CD4-positive, alpha-beta T cell (primary cell): ENCODE measurements at regions not wholly inside any gene's neighbourhood (a gene's known extent, or its start where the extent isn't known, plus 50 kb on each side); places are given as distances from the start of the nearest gene placed in this dataset.
"Not testable (repeated sequence)": the region's sequence is repeated elsewhere in the genome, so short reads cannot be mapped to it uniquely, and the experiment has no call there.

ENCODE experiments used
- ATAC-seq: fragments of 200-7000 bp; cut with Tn5 transposase; one replicate; pipeline ENCODE4 v1.10.0; 2022; ENCODE audit warnings: mild to moderate bottlenecking; ENCODE audit not compliant: poor library complexity
- CTCF ChIA-PET: fragments of 350-600 bp; sonication (Branson Sonifier 250); formaldehyde crosslinking; loops from one replicate; lab custom pipeline; 2021; ENCODE audit warnings: antibody characterized with exemption, inconsistent platforms; lab: Charles Lee
- POLR2A ChIA-PET: fragments of 350-600 bp; sonication (Branson Sonifier 250); formaldehyde crosslinking; loops from one replicate; lab custom pipeline; 2021; ENCODE audit warnings: antibody characterized with exemption, inconsistent platforms; lab: Charles Lee
- DNase-seq, 14 experiments: peaks; one replicate each; pipeline ENCODE4 v3.0.0-alpha.2; 2013 to 2020; ENCODE audit warnings: mixed read lengths in 2 of 14
- H3K27ac ChIP-seq, 2 donors: one replicate each; pipeline versions ENCODE4 v1.5.1 to v1.7.0; 2013; ENCODE audit warnings: low read length in 2 of 2, low read depth in 1 of 2, mild to moderate bottlenecking in 1 of 2
- H3K27me3 ChIP-seq, 2 experiments: 1 replicate in 1 of 2; 2 replicates in 1 of 2; pipeline versions ENCODE4 v1.6.1 to v1.7.0; 2013; ENCODE audit warnings: low read length in 2 of 2, control low read depth in 1 of 2, mild to moderate bottlenecking in 1 of 2, moderate library complexity in 1 of 2; ENCODE audit not compliant: insufficient read depth in 2 of 2, control insufficient read depth in 1 of 2
- H3K36me3 ChIP-seq: one replicate; pipeline ENCODE4 v1.6.1; 2013; ENCODE audit warnings: low read length, control low read depth; ENCODE audit not compliant: insufficient read depth
- H3K4me1 ChIP-seq: one replicate; pipeline ENCODE4 v1.6.1; 2013; ENCODE audit warnings: low read length, control low read depth; ENCODE audit not compliant: insufficient read depth
- H3K4me3 ChIP-seq: one replicate; pipeline ENCODE4 v1.5.1; 2013; ENCODE audit warnings: mild to moderate bottlenecking, low read length, moderate library complexity
- H3K9me3 ChIP-seq, 2 experiments: 1 replicate in 1 of 2; 2 replicates in 1 of 2; pipeline versions ENCODE4 v1.6.1 to v1.7.0; 2013; ENCODE audit warnings: low read length in 2 of 2, mild to moderate bottlenecking in 2 of 2, control low read depth in 1 of 2, moderate library complexity in 1 of 2; ENCODE audit not compliant: control insufficient read depth in 1 of 2, insufficient read depth in 1 of 2
- H3K27ac Mint-ChIP-seq: one replicate; pipeline ENCODE4 v1.8.0; 2020; ENCODE audit warnings: mixed read lengths
- H3K27me3 Mint-ChIP-seq: one replicate; pipeline ENCODE4 v1.8.0; 2021; ENCODE audit warnings: mixed read lengths
- H3K36me3 Mint-ChIP-seq: one replicate; pipeline ENCODE4 v1.8.0; 2021; ENCODE audit warnings: low read depth, mixed read lengths
- H3K4me1 Mint-ChIP-seq: one replicate; pipeline ENCODE4 v1.8.0; 2021; ENCODE audit warnings: low read depth, mixed read lengths
- H3K4me3 Mint-ChIP-seq: one replicate; pipeline ENCODE4 v1.8.0; 2020; ENCODE audit warnings: mild to moderate bottlenecking, mixed read lengths
- H3K9me3 Mint-ChIP-seq: one replicate; pipeline ENCODE4 v1.8.0; 2020; ENCODE audit warnings: mixed read lengths
- intact Hi-C, 2 experiments: fragments of 100-400 bp; cut with DNase I in 1 of 2; cut with micrococcal nuclease in 1 of 2; formaldehyde crosslinking; loops; one replicate each; pipeline versions ENCODE4 v1.15.1 to v1.9.0; 2023 to 2025; cut with DNase I, micrococcal nuclease
- TF ChIP-seq, protein P1 (sequence below): fragments of 200-600 bp; IDR thresholded peaks from one replicate; pipeline ENCODE4 v1.8.0; 2022; ENCODE audit warnings: antibody characterized with exemption, mild to moderate bottlenecking

- ATAC-seq, result no peak
- Mint-ChIP-seq H3K4me1 (no peaks in the 10 kb centered on the region), H3K9me3 (peaks cover 2% of the 10 kb centered on the region), H3K36me3 (no peaks in the 10 kb centered on the region), H3K4me3 (no peak overlapping the region), H3K27ac (no peak overlapping the region), H3K27me3 (no peaks in the 10 kb centered on the region)
- no peaks in the 10 kb centered on the region for H3K9me3 ChIP-seq
- H3K27me3 ChIP-seq, result no peaks in the 10 kb centered on the region
- H3K27ac ChIP-seq, result no peak overlapping the region
- no peaks in the 10 kb centered on the region for H3K36me3 ChIP-seq
- TF ChIP-seq, protein P1, sequence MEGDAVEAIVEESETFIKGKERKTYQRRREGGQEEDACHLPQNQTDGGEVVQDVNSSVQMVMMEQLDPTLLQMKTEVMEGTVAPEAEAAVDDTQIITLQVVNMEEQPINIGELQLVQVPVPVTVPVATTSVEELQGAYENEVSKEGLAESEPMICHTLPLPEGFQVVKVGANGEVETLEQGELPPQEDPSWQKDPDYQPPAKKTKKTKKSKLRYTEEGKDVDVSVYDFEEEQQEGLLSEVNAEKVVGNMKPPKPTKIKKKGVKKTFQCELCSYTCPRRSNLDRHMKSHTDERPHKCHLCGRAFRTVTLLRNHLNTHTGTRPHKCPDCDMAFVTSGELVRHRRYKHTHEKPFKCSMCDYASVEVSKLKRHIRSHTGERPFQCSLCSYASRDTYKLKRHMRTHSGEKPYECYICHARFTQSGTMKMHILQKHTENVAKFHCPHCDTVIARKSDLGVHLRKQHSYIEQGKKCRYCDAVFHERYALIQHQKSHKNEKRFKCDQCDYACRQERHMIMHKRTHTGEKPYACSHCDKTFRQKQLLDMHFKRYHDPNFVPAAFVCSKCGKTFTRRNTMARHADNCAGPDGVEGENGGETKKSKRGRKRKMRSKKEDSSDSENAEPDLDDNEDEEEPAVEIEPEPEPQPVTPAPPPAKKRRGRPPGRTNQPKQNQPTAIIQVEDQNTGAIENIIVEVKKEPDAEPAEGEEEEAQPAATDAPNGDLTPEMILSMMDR, result no peak
- no peak for DNase-seq
- POLR2A ChIA-PET, result interaction anchor here (0.6 kb wide), 1 partner anchor 68 kb away, joined by 4 read pairs; no protein-coding TSS in a partner anchor
- CTCF ChIA-PET, result no interaction called here
- H3K4me3 ChIP-seq, result no peak overlapping the region
- H3K4me1 ChIP-seq, result no peaks in the 10 kb centered on the region
- intact Hi-C loops, result no loop called here
These were observed 583.1 kb upstream of the LRRN3 start for GRCh38 chr7:110507832-110508231.

- intact Hi-C loops, H3K4me1 Mint-ChIP-seq, H3K27ac Mint-ChIP-seq, DNase-seq, H3K4me1 ChIP-seq, POLR2A ChIA-PET, H3K36me3 Mint-ChIP-seq, H3K36me3 ChIP-seq, H3K27me3 ChIP-seq, H3K4me3 ChIP-seq, H3K4me3 Mint-ChIP-seq, H3K9me3 Mint-ChIP-seq, CTCF ChIA-PET, H3K27me3 Mint-ChIP-seq, ATAC-seq, H3K27ac ChIP-seq: not testable (repeated sequence)
- peaks cover 0 to 15% of the 10 kb centered on the region in 2 experiments for H3K9me3 ChIP-seq
These were observed 575.9 kb upstream of the LRRN3 start for GRCh38 chr7:110514975-110515551.

GRCh38 chr7:110519851-110520250 lies 571.1 kb upstream of the LRRN3 start:
- H3K27me3 Mint-ChIP-seq, result no peaks in the 10 kb centered on the region
- H3K4me1 Mint-ChIP-seq, result no peaks in the 10 kb centered on the region
- no peaks in the 10 kb centered on the region for H3K4me1 ChIP-seq
- ChIA-PET CTCF (no interaction called here), POLR2A (no interaction called here)
- DNase-seq (no peak), ATAC-seq (no peak)
- no peaks in the 10 kb centered on the region for H3K9me3 Mint-ChIP-seq
- H3K36me3 Mint-ChIP-seq, result no peaks in the 10 kb centered on the region
- H3K4me3 Mint-ChIP-seq, result no peak overlapping the region
- no peaks in the 10 kb centered on the region for H3K27me3 ChIP-seq
- H3K9me3 ChIP-seq, result peaks cover 0 to 15% of the 10 kb centered on the region in 2 experiments
- no peak overlapping the region for H3K27ac ChIP-seq
- intact Hi-C loops, result no loop called here
- no peak overlapping the region for H3K27ac Mint-ChIP-seq
- no peaks in the 10 kb centered on the region for H3K36me3 ChIP-seq
- TF ChIP-seq, protein P1, result no peak
- H3K4me3 ChIP-seq, result no peak overlapping the region

GRCh38 chr7:110521357-110521911 lies 569.5 kb upstream of the LRRN3 start:
- H3K27ac ChIP-seq, result no peak overlapping the region
- H3K27me3 Mint-ChIP-seq, result no peaks in the 10 kb centered on the region
- no peaks in the 10 kb centered on the region for H3K27me3 ChIP-seq
- POLR2A ChIA-PET, result no interaction called here
- no peak overlapping the region for H3K4me3 ChIP-seq
- no peaks in the 10 kb centered on the region for H3K36me3 Mint-ChIP-seq
- H3K4me3 Mint-ChIP-seq, result no peak overlapping the region
- H3K27ac Mint-ChIP-seq, result no peak overlapping the region
- no peaks in the 10 kb centered on the region for H3K4me1 Mint-ChIP-seq
- no peaks in the 10 kb centered on the region for H3K4me1 ChIP-seq
- intact Hi-C loops, result no loop called here
- H3K36me3 ChIP-seq, result no peaks in the 10 kb centered on the region
- DNase-seq (no peak), ATAC-seq (no peak)
- no peaks in the 10 kb centered on the region for H3K9me3 Mint-ChIP-seq
- TF ChIP-seq, protein P1, result no peak
- CTCF ChIA-PET, result no interaction called here
- H3K9me3 ChIP-seq, result peaks cover 0 to 15% of the 10 kb centered on the region in 2 experiments
